ENCODE measurements at regions not wholly inside any gene's neighbourhood (a gene's known extent, or its start where the extent isn't known, plus 50 kb on each side); places are given as distances from the start of the nearest gene placed in this dataset.
"Not testable (repeated sequence)": the region's sequence is repeated elsewhere in the genome, so short reads cannot be mapped to it uniquely, and the experiment has no call there.

- DNase-seq = not testable (repeated sequence)
Measured at GRCh38 chr17:22044706-22045246, 352.5 kb downstream of the KCNJ18 start.

- DNase-seq = not testable (repeated sequence)
Measured at GRCh38 chr17:22047521-22047920, 355.2 kb downstream of the KCNJ18 start.

- DNase-seq = not testable (repeated sequence)
Measured at GRCh38 chr17:22048226-22048625, 355.9 kb downstream of the KCNJ18 start.

- DNase-seq = not testable (repeated sequence)
Measured at GRCh38 chr17:22050766-22051165, 358.4 kb downstream of the KCNJ18 start.

GRCh38 chr17:22052715-22053114, 360.4 kb downstream of the KCNJ18 start:
- DNase-seq = not testable (repeated sequence)

GRCh38 chr17:22056566-22056965, 364.2 kb downstream of the KCNJ18 start:
- not testable (repeated sequence) for DNase-seq

- DNase-seq = not testable (repeated sequence)
Measured at GRCh38 chr17:22075918-22076317, 383.6 kb downstream of the KCNJ18 start.

GRCh38 chr17:22088589-22088988, 396.3 kb downstream of the KCNJ18 start:
- not testable (repeated sequence) for DNase-seq

GRCh38 chr17:22090263-22090935, 398.1 kb downstream of the KCNJ18 start:
- no peak for DNase-seq

GRCh38 chr17:22091041-22091679, 398.8 kb downstream of the KCNJ18 start:
- DNase-seq = not testable (repeated sequence)

GRCh38 chr17:22091840-22092239, 399.5 kb downstream of the KCNJ18 start:
- DNase-seq = not testable (repeated sequence)

GRCh38 chr17:22095414-22095813, 403.1 kb downstream of the KCNJ18 start:
- DNase-seq = not testable (repeated sequence)

GRCh38 chr17:22099633-22100032, 407.3 kb downstream of the KCNJ18 start:
- not testable (repeated sequence) for DNase-seq

- no peak for DNase-seq
Measured at GRCh38 chr17:22102177-22102576, 409.9 kb downstream of the KCNJ18 start.

GRCh38 chr17:22116720-22117119, 424.4 kb downstream of the KCNJ18 start:
- DNase-seq = not testable (repeated sequence)

- DNase-seq = not testable (repeated sequence)
Measured at GRCh38 chr17:22117401-22117800, 425.1 kb downstream of the KCNJ18 start.

GRCh38 chr17:22119016-22119415, 426.7 kb downstream of the KCNJ18 start:
- DNase-seq = not testable (repeated sequence)

- DNase-seq = not testable (repeated sequence)
Measured at GRCh38 chr17:22119751-22120150, 427.4 kb downstream of the KCNJ18 start.

- no peak for DNase-seq
Measured at GRCh38 chr17:22123536-22124281, 431.4 kb downstream of the KCNJ18 start.

- DNase-seq = no peak
Measured at GRCh38 chr17:22128171-22128570, 435.8 kb downstream of the KCNJ18 start.

- DNase-seq = no peak
Measured at GRCh38 chr17:22128723-22129122, 436.4 kb downstream of the KCNJ18 start.

GRCh38 chr17:22129920-22130319, 437.6 kb downstream of the KCNJ18 start:
- not testable (repeated sequence) for DNase-seq

GRCh38 chr17:22131740-22132139, 439.4 kb downstream of the KCNJ18 start:
- no peak for DNase-seq

All from NCI-H1436 (cell line).